ENCODE measurements at regions not wholly inside any gene's neighbourhood (a gene's known extent, or its start where the extent isn't known, plus 50 kb on each side); places are given as distances from the start of the nearest gene placed in this dataset.

GRCh38 chr2:100628506-100628905 lies 65.7 kb downstream of the PDCL3 start:
- TF ChIP-seq SUZ12 (IDR thresholded peaks at IDR 0.05) (no peak), ARNT (IDR thresholded peaks at IDR 0.05) (no peak)
